ENCODE measurements at regions not wholly inside any gene's neighbourhood (a gene's known extent, or its start where the extent isn't known, plus 50 kb on each side); places are given as distances from the start of the nearest gene placed in this dataset.
"Not testable (repeated sequence)": the region's sequence is repeated elsewhere in the genome, so short reads cannot be mapped to it uniquely, and the experiment has no call there.

GRCh38 chr12:32010631-32011336 is 51.6 kb downstream of the RESF1 start:
- Histone ChIP-seq H3K27me3 (ENCODE audit: control insufficient read depth, insufficient read depth, low read length) (no peaks in the 10 kb centered on the region), H3K27ac (ENCODE audit: low read depth, low read length) (no peak overlapping the region)

GRCh38 chr12:32012249-32012785 is 53.1 kb downstream of the RESF1 start:
- Histone ChIP-seq H3K4me3 (ENCODE audit: low read depth, low read length) (no peak overlapping the region), H3K36me3 (ENCODE audit: control insufficient read depth, insufficient read depth, low read length) (no peaks in the 10 kb centered on the region), H3K4me1 (ENCODE audit: control insufficient read depth, insufficient read depth, low read length) (peaks cover 9% of the 10 kb centered on the region; the same call in 1 of the 2 replicates), H3K9ac (ENCODE audit: low read length) (peak overlapping the region; percentile 34), H3K27ac (ENCODE audit: low read depth, low read length) (peak overlapping the region; percentile 86), H3K9me3 (ENCODE audit: control insufficient read depth, insufficient read depth, low read depth, low read length) (no peaks in the 10 kb centered on the region), H3K27me3 (ENCODE audit: control insufficient read depth, insufficient read depth, low read length) (no peaks in the 10 kb centered on the region)

More at GRCh38 chr12:32010631-32011336, 51.6 kb downstream of the RESF1 start:
- no peak overlapping the region for H3K4me3 ChIP-seq (ENCODE audit: low read depth, low read length)
- H3K9me3 ChIP-seq (ENCODE audit: control insufficient read depth, insufficient read depth, low read depth, low read length), result no peaks in the 10 kb centered on the region
- H3K4me1 ChIP-seq (ENCODE audit: control insufficient read depth, insufficient read depth, low read length), result peaks cover 9% of the 10 kb centered on the region; the same call in 1 of the 2 replicates
- no peak overlapping the region for H3K9ac ChIP-seq (ENCODE audit: low read length)
- no peaks in the 10 kb centered on the region for H3K36me3 ChIP-seq (ENCODE audit: control insufficient read depth, insufficient read depth, low read length)

DNA sequence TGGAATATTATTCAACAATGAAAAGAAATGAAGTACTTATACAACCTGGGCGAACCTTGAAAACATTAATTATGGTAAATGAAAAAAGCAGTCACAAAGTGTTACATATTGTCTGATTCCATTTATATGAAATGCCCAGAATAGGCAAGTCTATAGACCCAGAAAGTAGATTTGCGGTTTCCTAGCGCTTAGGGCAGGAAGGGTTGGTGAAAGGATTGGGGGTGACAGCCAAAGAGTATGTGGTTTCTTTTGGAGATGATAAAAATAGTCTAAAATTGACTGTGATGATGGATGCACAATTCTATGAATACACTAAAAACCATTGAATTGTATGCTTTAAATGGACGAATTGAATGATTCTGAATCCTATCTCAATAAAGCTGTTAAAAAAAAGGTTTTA is 55.8 kb downstream of the RESF1 start:
- Histone ChIP-seq H3K36me3 (ENCODE audit: control insufficient read depth, insufficient read depth, low read length) (no peaks in the 10 kb centered on the region), H3K4me3 (ENCODE audit: low read depth, low read length) (no peak overlapping the region), H3K9me3 (ENCODE audit: control insufficient read depth, insufficient read depth, low read depth, low read length) (no peaks in the 10 kb centered on the region), H3K27me3 (ENCODE audit: control insufficient read depth, insufficient read depth, low read length) (no peaks in the 10 kb centered on the region), H3K9ac (ENCODE audit: low read length) (no peak overlapping the region), H3K4me1 (ENCODE audit: control insufficient read depth, insufficient read depth, low read length) (peaks cover 9% of the 10 kb centered on the region; the same call in 1 of the 2 replicates), H3K27ac (ENCODE audit: low read depth, low read length) (no peak overlapping the region)

DNA sequence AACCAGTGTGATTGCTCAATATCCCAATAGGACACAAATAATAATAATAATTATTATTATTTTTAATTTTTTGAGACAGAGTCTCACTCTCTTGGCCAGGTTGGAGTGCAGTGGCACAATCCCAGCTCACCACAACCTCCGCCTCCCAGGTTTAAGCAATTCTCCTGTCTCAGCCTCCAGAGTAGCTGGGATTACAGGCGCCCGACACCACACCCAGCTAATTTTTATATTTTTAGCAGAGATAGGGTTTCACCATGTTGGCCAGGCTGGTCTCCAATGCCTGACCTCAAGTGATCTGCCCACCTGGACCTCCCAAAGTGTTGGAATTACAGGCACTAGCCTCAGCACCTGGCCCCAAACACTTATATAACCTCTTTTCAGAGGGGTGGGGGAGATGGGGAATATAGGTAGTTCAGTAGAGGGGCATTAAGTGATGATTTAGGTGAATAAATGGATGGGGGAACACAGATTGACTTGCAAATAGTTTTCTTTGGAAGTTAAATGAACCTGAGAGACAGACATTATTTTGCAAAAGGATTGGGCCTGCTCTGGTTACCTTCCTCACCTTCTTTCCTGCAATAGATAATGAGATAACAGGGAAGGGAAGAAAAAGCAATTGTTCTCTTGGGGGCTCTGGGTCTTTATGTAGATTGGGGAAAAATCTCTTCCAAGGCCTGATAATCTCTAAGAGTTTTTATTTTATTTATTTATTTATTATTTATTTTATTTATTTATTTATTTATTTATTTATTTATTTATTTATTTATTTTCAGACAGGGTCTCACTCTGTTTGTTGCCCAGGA is 57.7 kb downstream of the RESF1 start:
- Histone ChIP-seq H3K27ac (ENCODE audit: low read depth, low read length) (peak overlapping the region; percentile 53; the same call in 1 of the 2 replicates), H3K4me1 (ENCODE audit: control insufficient read depth, insufficient read depth, low read length) (peaks cover 9% of the 10 kb centered on the region; the same call in 1 of the 2 replicates), H3K9me3 (ENCODE audit: control insufficient read depth, insufficient read depth, low read depth, low read length) (peaks cover 7% of the 10 kb centered on the region), H3K27me3 (ENCODE audit: control insufficient read depth, insufficient read depth, low read length) (no peaks in the 10 kb centered on the region), H3K9ac (ENCODE audit: low read length) (no peak overlapping the region), H3K4me3 (ENCODE audit: low read depth, low read length) (no peak overlapping the region; the same call in 1 of the 2 replicates), H3K36me3 (ENCODE audit: control insufficient read depth, insufficient read depth, low read length) (no peaks in the 10 kb centered on the region)

GRCh38 chr12:32021346-32021773 is 62.1 kb downstream of the RESF1 start:
- Histone ChIP-seq H3K9ac (ENCODE audit: low read length) (no peak overlapping the region), H3K27me3 (ENCODE audit: control insufficient read depth, insufficient read depth, low read length) (no peaks in the 10 kb centered on the region), H3K9me3 (ENCODE audit: control insufficient read depth, insufficient read depth, low read depth, low read length) (peaks cover 10% of the 10 kb centered on the region), H3K4me1 (ENCODE audit: control insufficient read depth, insufficient read depth, low read length) (peaks cover 6% of the 10 kb centered on the region), H3K36me3 (ENCODE audit: control insufficient read depth, insufficient read depth, low read length) (no peaks in the 10 kb centered on the region), H3K4me3 (ENCODE audit: low read depth, low read length) (no peak overlapping the region), H3K27ac (ENCODE audit: low read depth, low read length) (no peak overlapping the region)

GRCh38 chr12:32022387-32022786 is 63.2 kb downstream of the RESF1 start:
- not testable (repeated sequence) for H3K36me3 ChIP-seq (ENCODE audit: control insufficient read depth, insufficient read depth, low read length); H3K27me3 ChIP-seq (ENCODE audit: control insufficient read depth, insufficient read depth, low read length); H3K27ac ChIP-seq (ENCODE audit: low read depth, low read length); H3K9me3 ChIP-seq (ENCODE audit: control insufficient read depth, insufficient read depth, low read depth, low read length); H3K4me3 ChIP-seq (ENCODE audit: low read depth, low read length); H3K9ac ChIP-seq (ENCODE audit: low read length)
- H3K4me1 ChIP-seq (ENCODE audit: control insufficient read depth, insufficient read depth, low read length), result peaks cover 12% of the 10 kb centered on the region

- H3K9me3 ChIP-seq (ENCODE audit: control insufficient read depth, insufficient read depth, low read depth, low read length); H3K27ac ChIP-seq (ENCODE audit: low read depth, low read length); H3K36me3 ChIP-seq (ENCODE audit: control insufficient read depth, insufficient read depth, low read length); H3K4me3 ChIP-seq (ENCODE audit: low read depth, low read length); H3K9ac ChIP-seq (ENCODE audit: low read length); H3K27me3 ChIP-seq (ENCODE audit: control insufficient read depth, insufficient read depth, low read length): not testable (repeated sequence)
- H3K4me1 ChIP-seq (ENCODE audit: control insufficient read depth, insufficient read depth, low read length), result peaks cover 12% of the 10 kb centered on the region
Measured at GRCh38 chr12:32023861-32024260, 64.6 kb downstream of the RESF1 start.

DNA sequence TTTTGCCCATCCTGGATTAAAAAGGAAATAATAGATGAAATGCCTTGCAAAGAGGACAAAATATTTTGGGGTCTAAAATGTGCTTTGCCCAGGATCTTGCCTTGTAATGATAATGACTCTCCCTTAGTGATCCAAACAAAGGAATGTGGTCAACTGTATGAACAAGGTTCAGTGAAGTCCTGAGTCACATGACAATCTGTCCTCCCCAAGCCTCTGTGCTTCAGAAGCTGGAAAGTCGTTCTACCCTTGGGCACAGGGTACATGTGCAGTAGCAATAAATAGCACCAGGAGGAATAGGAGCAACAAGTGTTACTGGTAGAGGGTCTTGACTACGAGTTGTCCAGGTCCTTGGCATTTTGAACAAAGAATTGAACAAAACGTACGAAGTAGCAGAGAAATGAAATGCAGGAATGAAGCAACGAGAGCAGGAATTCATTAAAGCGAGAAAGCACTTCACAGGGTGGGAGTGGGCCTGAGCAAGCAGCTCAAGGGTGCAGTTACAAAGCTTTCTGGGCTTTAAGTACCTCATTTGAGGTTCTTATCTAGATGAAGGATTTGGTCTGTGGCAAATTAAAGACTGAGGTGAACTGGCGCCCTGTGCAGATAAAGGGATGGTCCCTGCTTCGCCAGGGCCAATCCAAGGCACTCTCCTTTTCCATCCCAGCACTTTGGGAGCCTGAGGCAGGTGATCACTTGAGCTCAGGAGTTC is 65.8 kb downstream of the RESF1 start:
- H3K9ac ChIP-seq (ENCODE audit: low read length), result no peak overlapping the region
- peaks cover 10% of the 10 kb centered on the region for H3K9me3 ChIP-seq (ENCODE audit: control insufficient read depth, insufficient read depth, low read depth, low read length)
- peaks cover 12% of the 10 kb centered on the region for H3K4me1 ChIP-seq (ENCODE audit: control insufficient read depth, insufficient read depth, low read length)
- no peaks in the 10 kb centered on the region for H3K36me3 ChIP-seq (ENCODE audit: control insufficient read depth, insufficient read depth, low read length)
- no peaks in the 10 kb centered on the region for H3K27me3 ChIP-seq (ENCODE audit: control insufficient read depth, insufficient read depth, low read length)
- H3K27ac ChIP-seq (ENCODE audit: low read depth, low read length), result 0 out of 2 replicates have a peak overlapping the region, but pooled peaks have one; percentile 11
- no peak overlapping the region for H3K4me3 ChIP-seq (ENCODE audit: low read depth, low read length)

- Histone ChIP-seq H3K36me3 (ENCODE audit: control insufficient read depth, insufficient read depth, low read length) (no peaks in the 10 kb centered on the region), H3K27ac (ENCODE audit: low read depth, low read length) (no peak overlapping the region), H3K27me3 (ENCODE audit: control insufficient read depth, insufficient read depth, low read length) (no peaks in the 10 kb centered on the region), H3K9me3 (ENCODE audit: control insufficient read depth, insufficient read depth, low read depth, low read length) (peaks cover 10% of the 10 kb centered on the region), H3K9ac (ENCODE audit: low read length) (no peak overlapping the region), H3K4me3 (ENCODE audit: low read depth, low read length) (no peak overlapping the region), H3K4me1 (ENCODE audit: control insufficient read depth, insufficient read depth, low read length) (peaks cover 13% of the 10 kb centered on the region)
Measured at GRCh38 chr12:32025906-32026305, 66.7 kb downstream of the RESF1 start.

DNA sequence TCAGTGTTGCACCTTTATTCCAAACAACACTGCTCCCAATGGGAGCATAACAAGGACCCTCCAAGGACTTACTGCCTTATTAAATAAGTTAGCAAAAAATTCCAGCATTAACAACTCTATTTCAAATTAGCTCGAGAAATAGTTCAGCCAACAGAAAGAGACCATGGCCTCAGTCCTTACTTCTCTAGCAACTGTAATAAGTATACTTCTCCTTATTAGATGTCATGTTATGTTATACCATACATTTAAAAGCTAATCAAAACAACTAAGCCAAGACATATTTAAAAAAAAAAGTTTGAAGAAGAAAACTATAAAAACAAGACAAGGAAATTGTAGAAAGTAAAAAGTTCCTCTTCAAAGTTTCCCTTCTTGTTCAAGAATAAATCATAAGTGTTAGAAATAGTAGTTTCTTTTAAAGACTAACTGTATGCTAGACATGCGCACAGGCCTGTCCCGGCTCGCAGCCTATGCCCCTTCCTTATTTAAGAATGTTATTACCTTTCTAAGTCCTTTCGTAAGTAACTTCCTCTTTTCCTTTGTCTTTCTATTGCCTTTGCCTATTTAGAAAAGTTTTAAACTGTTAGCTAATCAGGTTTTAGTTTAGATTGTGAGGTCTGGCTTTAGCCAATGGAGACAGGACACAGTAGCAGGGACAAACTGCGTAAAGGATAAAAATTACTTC is 68.6 kb downstream of the RESF1 start:
- no peak overlapping the region for H3K9ac ChIP-seq (ENCODE audit: low read length)
- no peak overlapping the region for H3K4me3 ChIP-seq (ENCODE audit: low read depth, low read length)
- H3K27ac ChIP-seq (ENCODE audit: low read depth, low read length), result no peak overlapping the region
- peaks cover 29% of the 10 kb centered on the region for H3K4me1 ChIP-seq (ENCODE audit: control insufficient read depth, insufficient read depth, low read length)
- H3K36me3 ChIP-seq (ENCODE audit: control insufficient read depth, insufficient read depth, low read length), result no peaks in the 10 kb centered on the region
- H3K27me3 ChIP-seq (ENCODE audit: control insufficient read depth, insufficient read depth, low read length), result no peaks in the 10 kb centered on the region
- peaks cover 2% of the 10 kb centered on the region; the same call in 1 of the 2 replicates for H3K9me3 ChIP-seq (ENCODE audit: control insufficient read depth, insufficient read depth, low read depth, low read length)

Data from HUES6 (cell line).